Endothelial cell (in vitro differentiated cells): ENCODE measurements at regions not wholly inside any gene's neighbourhood (a gene's known extent, or its start where the extent isn't known, plus 50 kb on each side); places are given as distances from the start of the nearest gene placed in this dataset.

Experiments used
- DNase-seq: peaks from one replicate; pipeline ENCODE4 v3.0.0; 2021; ENCODE audit warnings: low spot score
- H3K27ac Mint-ChIP-seq: one replicate; pipeline ENCODE4 v1.8.0; 2021; ENCODE audit warnings: mixed read lengths, inconsistent platforms; ENCODE audit not compliant: unreplicated experiment
- H3K27me3 Mint-ChIP-seq: one replicate; pipeline ENCODE4 v1.8.0; 2021; ENCODE audit warnings: mild to moderate bottlenecking, moderate library complexity, mixed read lengths, inconsistent platforms; ENCODE audit not compliant: unreplicated experiment
- H3K36me3 Mint-ChIP-seq: one replicate; pipeline ENCODE4 v1.8.0; 2021; ENCODE audit warnings: mild to moderate bottlenecking, low read depth, mixed read lengths, inconsistent platforms; ENCODE audit not compliant: unreplicated experiment
- H3K4me1 Mint-ChIP-seq: one replicate; pipeline ENCODE4 v1.8.0; 2021; ENCODE audit warnings: mild to moderate bottlenecking, mixed read lengths, inconsistent platforms; ENCODE audit not compliant: unreplicated experiment
- H3K4me3 Mint-ChIP-seq: one replicate; pipeline ENCODE4 v1.8.0; 2021; ENCODE audit warnings: mild to moderate bottlenecking, mixed read lengths, inconsistent platforms; ENCODE audit not compliant: unreplicated experiment
- H3K9me3 Mint-ChIP-seq: one replicate; pipeline ENCODE4 v1.8.0; 2021; ENCODE audit warnings: mixed read lengths, inconsistent platforms; ENCODE audit not compliant: unreplicated experiment
- CTCF ChIP-seq: fragments of 200-600 bp; sonication (generic); IDR thresholded peaks from one replicate; pipeline ENCODE4 v1.5.0; 2021; ENCODE audit warnings: antibody characterized with exemption; ENCODE audit not compliant: unreplicated experiment

- Mint-ChIP-seq H3K9me3 (no peaks in the 10 kb centered on the region), H3K4me3 (no peak overlapping the region)
- no peak for TF ChIP-seq CTCF
Observed at GRCh38 chr5:56321236-56321881, 88.2 kb upstream of the ANKRD55 start.

GRCh38 chr5:56320686-56321085 is 87.6 kb upstream of the ANKRD55 start:
- no peak overlapping the region for H3K27ac Mint-ChIP-seq
- no peak for TF ChIP-seq CTCF
- H3K27me3 Mint-ChIP-seq, result no peaks in the 10 kb centered on the region
- H3K4me3 Mint-ChIP-seq, result no peak overlapping the region
- H3K4me1 Mint-ChIP-seq, result peaks cover 6% of the 10 kb centered on the region
- no peaks in the 10 kb centered on the region for H3K36me3 Mint-ChIP-seq
- no peaks in the 10 kb centered on the region for H3K9me3 Mint-ChIP-seq
- no peak for DNase-seq

More at GRCh38 chr5:56321236-56321881, 88.2 kb upstream of the ANKRD55 start:
- DNase-seq, result no peak
- H3K27ac Mint-ChIP-seq, result no peak overlapping the region
- H3K4me1 Mint-ChIP-seq, result peaks cover 8% of the 10 kb centered on the region
- H3K27me3 Mint-ChIP-seq, result no peaks in the 10 kb centered on the region
- H3K36me3 Mint-ChIP-seq, result no peaks in the 10 kb centered on the region

GRCh38 chr5:56319526-56320181 is 86.5 kb upstream of the ANKRD55 start:
- no peak for DNase-seq
- Mint-ChIP-seq H3K4me1 (peaks cover 6% of the 10 kb centered on the region), H3K27me3 (no peaks in the 10 kb centered on the region), H3K36me3 (no peaks in the 10 kb centered on the region), H3K9me3 (no peaks in the 10 kb centered on the region), H3K4me3 (no peak overlapping the region), H3K27ac (no peak overlapping the region)
- TF ChIP-seq CTCF, result no peak

GRCh38 chr5:56317923-56318561 is 84.9 kb upstream of the ANKRD55 start:
- no peak overlapping the region for H3K27ac Mint-ChIP-seq
- no peak for DNase-seq
- TF ChIP-seq CTCF, result no peak
- H3K27me3 Mint-ChIP-seq, result no peaks in the 10 kb centered on the region
- H3K36me3 Mint-ChIP-seq, result no peaks in the 10 kb centered on the region
- no peak overlapping the region for H3K4me3 Mint-ChIP-seq
- H3K4me1 Mint-ChIP-seq, result peaks cover 6% of the 10 kb centered on the region
- no peaks in the 10 kb centered on the region for H3K9me3 Mint-ChIP-seq
